ENCODE measurements at regions not wholly inside any gene's neighbourhood (a gene's known extent, or its start where the extent isn't known, plus 50 kb on each side); places are given as distances from the start of the nearest gene placed in this dataset.

GRCh38 chr2:6499691-6500090, 366.0 kb downstream of the CMPK2 start:
- Mint-ChIP-seq H3K27me3 (no peaks in the 10 kb centered on the region), H3K36me3 (ENCODE audit: low read depth) (no peaks in the 10 kb centered on the region), H3K27ac (no peak overlapping the region), H3K4me3 (no peak overlapping the region), H3K4me1 (no peaks in the 10 kb centered on the region)
- no peak for DNase-seq
- no peaks in the 10 kb centered on the region for H3K9me3 ChIP-seq (ENCODE audit: control insufficient read depth, low read length, poor library complexity, severe bottlenecking)
- no peak for ATAC-seq

GRCh38 chr2:6506361-6506794, 359.3 kb downstream of the CMPK2 start:
- no peaks in the 10 kb centered on the region for H3K9me3 ChIP-seq (ENCODE audit: control insufficient read depth, low read length, poor library complexity, severe bottlenecking)
- Mint-ChIP-seq H3K27me3 (no peaks in the 10 kb centered on the region), H3K4me3 (no peak overlapping the region), H3K4me1 (no peaks in the 10 kb centered on the region), H3K27ac (no peak overlapping the region), H3K36me3 (ENCODE audit: low read depth) (no peaks in the 10 kb centered on the region)
- DNase-seq (no peak), ATAC-seq (no peak)

GRCh38 chr2:6506859-6507258, 358.8 kb downstream of the CMPK2 start:
- H3K9me3 ChIP-seq (ENCODE audit: control insufficient read depth, low read length, poor library complexity, severe bottlenecking) = no peaks in the 10 kb centered on the region
- ATAC-seq = no peak
- Mint-ChIP-seq H3K4me3 (no peak overlapping the region), H3K4me1 (no peaks in the 10 kb centered on the region), H3K27me3 (no peaks in the 10 kb centered on the region), H3K27ac (no peak overlapping the region), H3K36me3 (ENCODE audit: low read depth) (no peaks in the 10 kb centered on the region)
- no peak for DNase-seq

- Mint-ChIP-seq H3K27ac (no peak overlapping the region), H3K4me1 (no peaks in the 10 kb centered on the region), H3K27me3 (no peaks in the 10 kb centered on the region), H3K4me3 (no peak overlapping the region), H3K36me3 (ENCODE audit: low read depth) (no peaks in the 10 kb centered on the region)
- DNase-seq = no peak
- no peaks in the 10 kb centered on the region for H3K9me3 ChIP-seq (ENCODE audit: control insufficient read depth, low read length, poor library complexity, severe bottlenecking)
- no peak for ATAC-seq
Observed at GRCh38 chr2:6510532-6510931, 355.2 kb downstream of the CMPK2 start.

GRCh38 chr2:6512589-6512988, 353.1 kb downstream of the CMPK2 start:
- no peaks in the 10 kb centered on the region for H3K4me1 Mint-ChIP-seq
- no peak for ATAC-seq
- no peak overlapping the region for H3K27ac Mint-ChIP-seq
- DNase-seq = no peak
- H3K36me3 Mint-ChIP-seq (ENCODE audit: low read depth) = no peaks in the 10 kb centered on the region
- H3K27me3 Mint-ChIP-seq = no peaks in the 10 kb centered on the region
- H3K4me3 Mint-ChIP-seq = no peak overlapping the region
- H3K9me3 ChIP-seq (ENCODE audit: control insufficient read depth, low read length, poor library complexity, severe bottlenecking) = no peaks in the 10 kb centered on the region

GRCh38 chr2:6516674-6517073, 349.0 kb downstream of the CMPK2 start:
- H3K4me3 Mint-ChIP-seq = no peak overlapping the region
- no peaks in the 10 kb centered on the region for H3K4me1 Mint-ChIP-seq
- ATAC-seq = no peak
- DNase-seq = no peak
- H3K27me3 Mint-ChIP-seq = no peaks in the 10 kb centered on the region
- no peaks in the 10 kb centered on the region for H3K36me3 Mint-ChIP-seq (ENCODE audit: low read depth)
- no peaks in the 10 kb centered on the region for H3K9me3 ChIP-seq (ENCODE audit: control insufficient read depth, low read length, poor library complexity, severe bottlenecking)
- H3K27ac Mint-ChIP-seq = no peak overlapping the region

GRCh38 chr2:6518361-6518760, 347.3 kb downstream of the CMPK2 start:
- H3K27ac Mint-ChIP-seq = no peak overlapping the region

GRCh38 chr2:6523476-6523875, 342.2 kb downstream of the CMPK2 start:
- no peak for ATAC-seq
- Mint-ChIP-seq H3K27me3 (peaks cover 8% of the 10 kb centered on the region), H3K27ac (no peak overlapping the region), H3K4me1 (no peaks in the 10 kb centered on the region), H3K36me3 (ENCODE audit: low read depth) (no peaks in the 10 kb centered on the region), H3K4me3 (no peak overlapping the region)
- DNase-seq = no peak
- H3K9me3 ChIP-seq (ENCODE audit: control insufficient read depth, low read length, poor library complexity, severe bottlenecking) = no peaks in the 10 kb centered on the region

More at GRCh38 chr2:6518361-6518760, 347.3 kb downstream of the CMPK2 start:
- ATAC-seq (no peak), DNase-seq (no peak)
- Mint-ChIP-seq H3K4me1 (no peaks in the 10 kb centered on the region), H3K36me3 (ENCODE audit: low read depth) (no peaks in the 10 kb centered on the region), H3K4me3 (no peak overlapping the region), H3K27me3 (no peaks in the 10 kb centered on the region)
- H3K9me3 ChIP-seq (ENCODE audit: control insufficient read depth, low read length, poor library complexity, severe bottlenecking) = no peaks in the 10 kb centered on the region

- no peak overlapping the region for H3K27ac Mint-ChIP-seq
- H3K36me3 Mint-ChIP-seq (ENCODE audit: low read depth) = no peaks in the 10 kb centered on the region
- H3K4me1 Mint-ChIP-seq = no peaks in the 10 kb centered on the region
- peaks cover 8% of the 10 kb centered on the region for H3K27me3 Mint-ChIP-seq
- DNase-seq (no peak), ATAC-seq (no peak)
- no peak overlapping the region for H3K4me3 Mint-ChIP-seq
- H3K9me3 ChIP-seq (ENCODE audit: control insufficient read depth, low read length, poor library complexity, severe bottlenecking) = no peaks in the 10 kb centered on the region
Observed at GRCh38 chr2:6524691-6525474, 340.8 kb downstream of the CMPK2 start.

GRCh38 chr2:6525475-6525964, 340.2 kb downstream of the CMPK2 start:
- no peak for DNase-seq
- Mint-ChIP-seq H3K36me3 (ENCODE audit: low read depth) (no peaks in the 10 kb centered on the region), H3K4me1 (no peaks in the 10 kb centered on the region), H3K4me3 (no peak overlapping the region), H3K27me3 (peaks cover 8% of the 10 kb centered on the region), H3K27ac (no peak overlapping the region)
- no peaks in the 10 kb centered on the region for H3K9me3 ChIP-seq (ENCODE audit: control insufficient read depth, low read length, poor library complexity, severe bottlenecking)
- ATAC-seq = no peak

GRCh38 chr2:6526093-6526824, 339.4 kb downstream of the CMPK2 start:
- Mint-ChIP-seq H3K4me1 (no peaks in the 10 kb centered on the region), H3K4me3 (no peak overlapping the region), H3K27me3 (peaks cover 8% of the 10 kb centered on the region), H3K27ac (no peak overlapping the region), H3K36me3 (ENCODE audit: low read depth) (no peaks in the 10 kb centered on the region)
- DNase-seq (no peak), ATAC-seq (no peak)
- no peaks in the 10 kb centered on the region for H3K9me3 ChIP-seq (ENCODE audit: control insufficient read depth, low read length, poor library complexity, severe bottlenecking)

GRCh38 chr2:6531304-6531703, 334.4 kb downstream of the CMPK2 start:
- no peak overlapping the region for H3K27ac Mint-ChIP-seq
- H3K36me3 Mint-ChIP-seq (ENCODE audit: low read depth) = no peaks in the 10 kb centered on the region
- DNase-seq (no peak), ATAC-seq (no peak)
- H3K4me3 Mint-ChIP-seq = no peak overlapping the region
- H3K27me3 Mint-ChIP-seq = peaks cover 14% of the 10 kb centered on the region
- H3K9me3 ChIP-seq (ENCODE audit: control insufficient read depth, low read length, poor library complexity, severe bottlenecking) = no peaks in the 10 kb centered on the region
- no peaks in the 10 kb centered on the region for H3K4me1 Mint-ChIP-seq

GRCh38 chr2:6535572-6535971, 330.1 kb downstream of the CMPK2 start:
- DNase-seq = no peak
- H3K4me1 Mint-ChIP-seq = no peaks in the 10 kb centered on the region
- H3K27me3 Mint-ChIP-seq = peaks cover 8% of the 10 kb centered on the region
- no peak for ATAC-seq
- no peak overlapping the region for H3K4me3 Mint-ChIP-seq
- H3K9me3 ChIP-seq (ENCODE audit: control insufficient read depth, low read length, poor library complexity, severe bottlenecking) = no peaks in the 10 kb centered on the region
- H3K36me3 Mint-ChIP-seq (ENCODE audit: low read depth) = no peaks in the 10 kb centered on the region
- H3K27ac Mint-ChIP-seq = no peak overlapping the region
